ENCODE measurements at regions not wholly inside any gene's neighbourhood (a gene's known extent, or its start where the extent isn't known, plus 50 kb on each side); places are given as distances from the start of the nearest gene placed in this dataset.

DNA sequence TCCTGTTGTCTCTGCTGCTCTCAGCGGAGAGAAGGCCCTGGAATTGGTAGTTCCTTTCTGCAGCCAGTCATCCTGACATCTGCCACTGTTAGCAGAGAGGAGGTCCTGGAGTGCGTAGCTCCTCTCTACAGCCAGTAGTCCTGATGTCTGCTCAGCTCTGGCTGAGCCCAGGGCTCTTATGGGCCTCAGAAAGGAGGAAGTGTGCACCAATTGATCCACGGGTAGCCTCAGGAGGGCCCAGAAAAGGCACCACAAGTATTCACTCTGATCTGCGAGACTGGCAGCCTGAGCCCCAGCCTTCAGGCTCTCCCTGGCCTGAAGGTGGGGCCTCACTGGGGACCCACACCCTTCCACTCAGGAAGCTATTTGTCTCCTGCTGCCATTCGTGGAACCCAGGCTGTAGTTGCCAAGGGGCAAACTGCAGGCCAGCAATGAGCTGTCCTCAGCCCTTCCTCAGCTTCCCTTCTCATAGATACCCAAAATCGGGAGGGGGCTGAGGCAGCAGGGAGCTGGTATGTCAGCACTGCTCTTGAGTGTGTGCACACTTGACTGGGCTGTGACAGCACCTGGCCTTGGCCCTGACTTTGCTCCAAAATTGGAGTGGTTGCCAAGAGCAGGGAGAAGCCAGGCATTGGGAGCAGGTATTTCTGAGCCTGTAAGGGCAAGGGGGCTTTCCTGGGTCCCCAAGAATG is 1049.5 kb upstream of the ACO1 start:
- Histone ChIP-seq H4K20me1 (replicated peaks; ENCODE audit: control insufficient read depth, extremely low read depth, insufficient read depth, low read length) (no peaks in the 10 kb centered on the region), H3K4me2 (ENCODE audit: insufficient read depth, low read length) (no peak overlapping the region), H3K9me3 (replicated peaks; ENCODE audit: control insufficient read depth, insufficient read depth, low read length) (no peaks in the 10 kb centered on the region), H3K4me3 (replicated peaks in 1 of 3; ENCODE audit: insufficient read depth in 1 of 3, low read depth in 1 of 3, low read length in 3 of 3) (no peak overlapping the region), H3K9ac (replicated peaks; ENCODE audit: extremely low read depth, insufficient read depth, low read length) (no peak overlapping the region), H3K9me1 (replicated peaks; ENCODE audit: control insufficient read depth, extremely low read depth, insufficient read depth, low read length) (no peaks in the 10 kb centered on the region), H2AFZ (ENCODE audit: low read depth, low read length) (peak overlapping the region; percentile 28), H3K4me1 (ENCODE audit: control insufficient read depth, extremely low read depth, insufficient read depth, low read length) (peaks cover 20% of the 10 kb centered on the region), H3K79me2 (ENCODE audit: control insufficient read depth, insufficient read depth, low read length) (no peaks in the 10 kb centered on the region), H3K27ac (ENCODE audit: insufficient read depth, low read depth, low read length) (peak overlapping the region; percentile 41), H3K36me3 (ENCODE audit: control insufficient read depth in 2 of 2, extremely low read depth in 1 of 2, insufficient read depth in 2 of 2, low read length in 2 of 2) (no peaks in the 10 kb centered on the region), H3K27me3 (ENCODE audit: control insufficient read depth in 2 of 2, insufficient read depth in 2 of 2, low read length in 2 of 2) (no peaks in the 10 kb centered on the region)
- FAIRE-seq (no peak), DNase-seq (ENCODE audit: low read depth, low spot score) (peak; percentile 6)
- dilution Hi-C loops (cut with MboI; ENCODE audit: extremely low pct_ligation_motif_present, low sequenced_read_pairs) (no loop called here), intact Hi-C loops (cut with micrococcal nuclease) (loop anchor here (1.0 to 10.0 kb wide), 2 partner anchors 60 to 277 kb away; no protein-coding TSS in a partner anchor)
- CTCF ChIA-PET = interaction anchor here (0.6 to 1.1 kb wide), 2 partner anchors 31 to 55 kb away, joined by 3 to 4 read pairs; no protein-coding TSS in a partner anchor
- POLR2A ChIA-PET = no interaction called here
- BruUV-seq (replicated peaks) = no TSS peak
- TF ChIP-seq, protein P1, sequence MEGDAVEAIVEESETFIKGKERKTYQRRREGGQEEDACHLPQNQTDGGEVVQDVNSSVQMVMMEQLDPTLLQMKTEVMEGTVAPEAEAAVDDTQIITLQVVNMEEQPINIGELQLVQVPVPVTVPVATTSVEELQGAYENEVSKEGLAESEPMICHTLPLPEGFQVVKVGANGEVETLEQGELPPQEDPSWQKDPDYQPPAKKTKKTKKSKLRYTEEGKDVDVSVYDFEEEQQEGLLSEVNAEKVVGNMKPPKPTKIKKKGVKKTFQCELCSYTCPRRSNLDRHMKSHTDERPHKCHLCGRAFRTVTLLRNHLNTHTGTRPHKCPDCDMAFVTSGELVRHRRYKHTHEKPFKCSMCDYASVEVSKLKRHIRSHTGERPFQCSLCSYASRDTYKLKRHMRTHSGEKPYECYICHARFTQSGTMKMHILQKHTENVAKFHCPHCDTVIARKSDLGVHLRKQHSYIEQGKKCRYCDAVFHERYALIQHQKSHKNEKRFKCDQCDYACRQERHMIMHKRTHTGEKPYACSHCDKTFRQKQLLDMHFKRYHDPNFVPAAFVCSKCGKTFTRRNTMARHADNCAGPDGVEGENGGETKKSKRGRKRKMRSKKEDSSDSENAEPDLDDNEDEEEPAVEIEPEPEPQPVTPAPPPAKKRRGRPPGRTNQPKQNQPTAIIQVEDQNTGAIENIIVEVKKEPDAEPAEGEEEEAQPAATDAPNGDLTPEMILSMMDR (IDR thresholded peaks at IDR 0.05; ENCODE audit: extremely low read depth in 1 of 2, insufficient read depth in 1 of 2, low read depth in 1 of 2, low read length in 2 of 2) = no peak
- no peak for TF ChIP-seq GATA2 (IDR thresholded peaks at IDR 0.05; ENCODE audit: insufficient read depth, insufficient read length, low read depth, low read length)
- TF ChIP-seq JUN (IDR thresholded peaks at IDR 0.05; ENCODE audit: borderline replicate concordance, insufficient read depth, insufficient read length, low read depth) = no peak
- no peak for TF ChIP-seq FOS (IDR thresholded peaks at IDR 0.05; ENCODE audit: borderline replicate concordance, insufficient read depth, low read length)
- no peak for TF ChIP-seq MYC (IDR thresholded peaks at IDR 0.05; ENCODE audit: low read depth, low read length)
- TF ChIP-seq POLR2AphosphoS5 (IDR thresholded peaks at IDR 0.05; ENCODE audit: insufficient read depth, low read depth, low read length) = no peak
- TF ChIP-seq, protein P2, sequence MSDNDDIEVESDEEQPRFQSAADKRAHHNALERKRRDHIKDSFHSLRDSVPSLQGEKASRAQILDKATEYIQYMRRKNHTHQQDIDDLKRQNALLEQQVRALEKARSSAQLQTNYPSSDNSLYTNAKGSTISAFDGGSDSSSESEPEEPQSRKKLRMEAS (IDR thresholded peaks at IDR 0.05; ENCODE audit: insufficient read depth, insufficient read length) = no peak
- TF ChIP-seq EZH2 (IDR thresholded peaks at IDR 0.05; ENCODE audit: borderline replicate concordance, low read depth, low read length, severe bottlenecking) = no peak
- no peak for TF ChIP-seq POLR2A (IDR thresholded peaks at IDR 0.05; ENCODE audit: low read depth, low read length)
